ENCODE measurements at regions not wholly inside any gene's neighbourhood (a gene's known extent, or its start where the extent isn't known, plus 50 kb on each side); places are given as distances from the start of the nearest gene placed in this dataset.
"Not testable (repeated sequence)": the region's sequence is repeated elsewhere in the genome, so short reads cannot be mapped to it uniquely, and the experiment has no call there.

- no peak overlapping the region for H3K4me3 Mint-ChIP-seq
Measured at GRCh38 chr10:84921701-84922100, 593.3 kb downstream of the CCSER2 start.

DNA sequence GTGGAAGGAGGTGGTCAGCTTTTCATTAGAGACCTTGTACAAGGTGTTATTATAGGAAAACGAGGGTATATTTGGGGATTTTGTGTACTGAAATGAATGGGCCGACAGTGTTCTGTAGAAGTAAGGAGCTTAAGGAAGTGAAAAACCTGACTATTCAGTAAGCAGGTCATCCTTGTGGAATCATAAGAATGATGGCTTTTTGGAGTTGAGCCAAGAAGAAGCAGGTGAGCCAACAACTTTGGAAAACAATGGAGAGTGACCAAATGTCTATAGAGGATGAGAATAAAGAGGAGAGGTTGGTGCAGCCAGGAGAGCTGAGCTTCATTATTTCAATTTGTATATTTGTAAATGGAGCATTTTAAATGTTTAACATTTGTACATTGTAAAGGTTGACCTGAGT is 595.7 kb downstream of the CCSER2 start:
- Mint-ChIP-seq H3K4me1 (no peaks in the 10 kb centered on the region), H3K27ac (no peak overlapping the region), H3K4me3 (no peak overlapping the region), H3K9me3 (no peaks in the 10 kb centered on the region), H3K36me3 (no peaks in the 10 kb centered on the region), H3K27me3 (no peaks in the 10 kb centered on the region)
- no peak for DNase-seq

More at GRCh38 chr10:84921701-84922100, 593.3 kb downstream of the CCSER2 start:
- H3K4me1 Mint-ChIP-seq, result no peaks in the 10 kb centered on the region
- H3K36me3 Mint-ChIP-seq, result no peaks in the 10 kb centered on the region
- H3K9me3 Mint-ChIP-seq, result peaks cover 2% of the 10 kb centered on the region
- H3K27ac Mint-ChIP-seq, result no peak overlapping the region
- DNase-seq, result no peak
- H3K27me3 Mint-ChIP-seq, result no peaks in the 10 kb centered on the region

DNA sequence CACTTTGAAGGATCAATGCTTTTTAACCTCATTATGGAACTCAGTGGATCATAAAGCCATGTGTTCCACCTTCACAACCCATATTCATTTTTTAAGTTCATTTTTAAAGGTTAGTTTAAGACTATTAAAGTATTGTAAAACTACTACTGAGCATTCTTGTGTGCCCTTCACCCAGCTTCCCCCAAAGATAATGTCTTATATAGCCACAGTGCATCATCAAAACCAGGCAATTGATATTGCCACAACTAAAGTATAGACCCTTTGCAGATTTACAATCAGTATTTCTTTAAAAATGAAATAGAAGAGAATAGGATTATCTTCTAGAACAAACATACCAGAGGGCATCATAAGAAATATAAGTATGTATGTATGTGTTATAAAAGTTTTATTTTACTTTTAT is 597.1 kb downstream of the CCSER2 start:
- Mint-ChIP-seq H3K9me3 (no peaks in the 10 kb centered on the region), H3K4me3 (no peak overlapping the region), H3K27me3 (no peaks in the 10 kb centered on the region), H3K36me3 (no peaks in the 10 kb centered on the region), H3K27ac (no peak overlapping the region), H3K4me1 (no peaks in the 10 kb centered on the region)
- no peak for DNase-seq

- Mint-ChIP-seq H3K4me1 (no peaks in the 10 kb centered on the region), H3K27ac (no peak overlapping the region), H3K27me3 (no peaks in the 10 kb centered on the region), H3K9me3 (no peaks in the 10 kb centered on the region), H3K4me3 (no peak overlapping the region), H3K36me3 (no peaks in the 10 kb centered on the region)
- no peak for DNase-seq
Measured at GRCh38 chr10:84933402-84933801, 605.0 kb downstream of the CCSER2 start.

- Mint-ChIP-seq H3K36me3 (no peaks in the 10 kb centered on the region), H3K4me3 (no peak overlapping the region), H3K27ac (no peak overlapping the region), H3K27me3 (no peaks in the 10 kb centered on the region), H3K9me3 (no peaks in the 10 kb centered on the region), H3K4me1 (no peaks in the 10 kb centered on the region)
- DNase-seq, result no peak
Measured at GRCh38 chr10:84935772-84936171, 607.4 kb downstream of the CCSER2 start.

DNA sequence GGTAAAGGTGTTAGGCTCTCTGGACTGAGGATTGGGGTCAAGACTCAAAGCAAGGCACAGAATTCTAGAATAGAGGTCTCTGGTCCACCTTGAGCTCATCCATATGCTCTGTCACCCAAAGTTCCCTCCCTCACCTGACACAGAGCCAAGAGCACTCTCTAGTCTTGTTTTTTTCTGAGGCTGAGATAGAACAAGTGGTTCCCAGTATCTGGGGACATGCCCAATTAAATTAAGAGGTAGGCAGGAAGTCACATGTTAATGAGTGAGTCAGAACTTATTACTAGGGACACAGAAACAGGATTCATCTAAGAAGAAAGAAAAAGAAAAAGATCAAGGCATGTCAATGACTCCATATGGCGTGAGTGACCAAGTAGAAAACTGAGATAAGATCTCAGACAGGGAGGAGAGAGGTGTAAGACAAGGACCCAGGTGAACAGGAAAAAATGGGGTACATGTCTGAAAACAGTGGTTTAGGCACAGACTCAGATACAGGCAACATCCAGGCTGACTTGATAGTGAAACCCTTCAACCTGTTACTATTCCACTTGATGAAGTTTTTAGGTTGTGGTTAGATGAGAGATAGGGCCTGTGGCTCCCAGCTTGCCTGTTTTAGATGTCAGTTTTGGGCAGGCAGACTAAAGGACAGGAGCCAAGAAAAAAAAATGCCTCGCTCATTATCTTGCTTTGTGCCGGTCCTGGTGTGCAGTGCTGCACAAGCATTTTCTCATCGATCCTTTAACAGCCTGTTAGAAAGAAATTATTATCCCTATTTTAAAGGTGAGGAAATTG is 609.9 kb downstream of the CCSER2 start:
- H3K4me1 Mint-ChIP-seq, result no peaks in the 10 kb centered on the region
- no peak overlapping the region for H3K4me3 Mint-ChIP-seq
- no peak overlapping the region for H3K27ac Mint-ChIP-seq
- no peak for DNase-seq
- no peaks in the 10 kb centered on the region for H3K9me3 Mint-ChIP-seq
- no peaks in the 10 kb centered on the region for H3K36me3 Mint-ChIP-seq
- H3K27me3 Mint-ChIP-seq, result no peaks in the 10 kb centered on the region

GRCh38 chr10:84943541-84943940 is 615.2 kb downstream of the CCSER2 start:
- Mint-ChIP-seq H3K4me3 (no peak overlapping the region), H3K9me3 (no peaks in the 10 kb centered on the region), H3K36me3 (no peaks in the 10 kb centered on the region), H3K27me3 (no peaks in the 10 kb centered on the region), H3K27ac (no peak overlapping the region), H3K4me1 (no peaks in the 10 kb centered on the region)
- DNase-seq, result no peak

- H3K4me3 Mint-ChIP-seq, result no peak overlapping the region
- H3K4me1 Mint-ChIP-seq, result no peaks in the 10 kb centered on the region
- DNase-seq, result no peak
- H3K27me3 Mint-ChIP-seq, result no peaks in the 10 kb centered on the region
- H3K36me3 Mint-ChIP-seq, result no peaks in the 10 kb centered on the region
- no peaks in the 10 kb centered on the region for H3K9me3 Mint-ChIP-seq
- H3K27ac Mint-ChIP-seq, result no peak overlapping the region
Measured at GRCh38 chr10:84944187-84944586, 615.8 kb downstream of the CCSER2 start.

DNA sequence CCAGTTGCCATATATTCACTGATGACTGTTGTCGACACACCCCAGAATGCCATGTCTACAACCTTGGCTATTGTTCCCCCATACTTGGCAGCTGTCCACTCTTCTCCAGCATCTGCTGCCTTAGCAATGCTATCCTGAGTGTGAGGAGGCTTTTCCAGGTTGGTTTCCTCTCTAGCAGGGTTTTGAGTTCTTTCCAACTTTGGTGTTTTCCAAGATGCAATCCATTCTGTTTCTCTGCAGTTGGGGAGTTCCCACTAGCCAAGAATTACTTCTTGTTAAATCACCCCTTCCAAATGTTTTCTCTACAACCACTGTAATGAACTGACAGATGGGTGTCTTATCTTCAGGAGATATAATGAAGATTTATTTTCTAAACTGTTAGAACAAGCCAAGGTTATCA is 617.4 kb downstream of the CCSER2 start:
- no peak overlapping the region for H3K4me3 Mint-ChIP-seq
- no peak overlapping the region for H3K27ac Mint-ChIP-seq
- DNase-seq, result no peak
- H3K9me3 Mint-ChIP-seq, result no peaks in the 10 kb centered on the region
- no peaks in the 10 kb centered on the region for H3K4me1 Mint-ChIP-seq
- no peaks in the 10 kb centered on the region for H3K27me3 Mint-ChIP-seq
- H3K36me3 Mint-ChIP-seq, result no peaks in the 10 kb centered on the region

DNA sequence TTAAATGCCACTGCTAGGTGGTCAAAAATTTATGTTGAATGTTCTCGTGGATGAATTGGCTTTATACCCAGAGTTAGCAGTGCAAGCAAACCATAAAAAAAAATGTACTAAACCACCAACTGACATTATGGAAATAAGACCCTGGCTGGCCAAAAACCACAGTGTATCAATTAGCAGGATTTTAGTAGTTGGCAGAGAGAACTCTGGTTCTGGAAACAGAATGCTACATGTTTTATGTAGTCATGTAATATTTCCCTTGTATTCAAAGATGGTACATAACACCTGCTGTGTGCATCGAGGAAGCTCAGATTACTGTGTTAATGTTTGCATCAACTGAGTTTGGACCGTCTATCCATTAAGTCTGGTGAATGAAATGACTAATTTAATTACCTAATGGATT is 618.5 kb downstream of the CCSER2 start:
- H3K4me1 Mint-ChIP-seq, result no peaks in the 10 kb centered on the region
- no peak overlapping the region for H3K4me3 Mint-ChIP-seq

GRCh38 chr10:84948644-84949043 is 620.3 kb downstream of the CCSER2 start:
- Mint-ChIP-seq H3K27me3 (no peaks in the 10 kb centered on the region), H3K27ac (no peak overlapping the region), H3K36me3 (no peaks in the 10 kb centered on the region), H3K4me3 (no peak overlapping the region), H3K4me1 (no peaks in the 10 kb centered on the region), H3K9me3 (no peaks in the 10 kb centered on the region)
- DNase-seq, result no peak

More for the DNA sequence above, 618.5 kb downstream of the CCSER2 start:
- no peaks in the 10 kb centered on the region for H3K27me3 Mint-ChIP-seq
- no peak overlapping the region for H3K27ac Mint-ChIP-seq
- DNase-seq, result no peak
- H3K36me3 Mint-ChIP-seq, result no peaks in the 10 kb centered on the region
- H3K9me3 Mint-ChIP-seq, result no peaks in the 10 kb centered on the region

DNA sequence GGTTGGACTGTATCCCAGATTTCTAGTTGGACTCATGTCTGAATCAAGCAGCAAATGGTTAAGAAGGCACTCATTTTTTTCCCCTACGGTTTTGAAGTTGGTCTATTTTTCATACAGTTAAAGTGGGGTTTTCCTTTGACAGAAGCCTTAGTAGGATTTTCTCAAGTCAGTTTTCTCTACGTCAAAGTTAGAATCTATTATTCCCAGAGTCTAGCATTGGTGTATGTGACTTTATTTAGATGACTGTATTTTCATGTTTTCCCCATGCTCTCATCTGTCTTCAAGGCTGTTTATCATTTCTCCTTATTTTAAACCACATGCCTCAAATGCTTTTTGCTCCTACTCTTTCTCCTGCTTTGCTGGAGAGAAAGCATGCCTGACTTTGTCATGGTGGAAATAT is 623.2 kb downstream of the CCSER2 start:
- H3K4me1 Mint-ChIP-seq, result no peaks in the 10 kb centered on the region
- H3K36me3 Mint-ChIP-seq, result no peaks in the 10 kb centered on the region
- no peak overlapping the region for H3K4me3 Mint-ChIP-seq
- H3K9me3 Mint-ChIP-seq, result no peaks in the 10 kb centered on the region
- no peak for DNase-seq
- H3K27ac Mint-ChIP-seq, result no peak overlapping the region
- H3K27me3 Mint-ChIP-seq, result no peaks in the 10 kb centered on the region

DNA sequence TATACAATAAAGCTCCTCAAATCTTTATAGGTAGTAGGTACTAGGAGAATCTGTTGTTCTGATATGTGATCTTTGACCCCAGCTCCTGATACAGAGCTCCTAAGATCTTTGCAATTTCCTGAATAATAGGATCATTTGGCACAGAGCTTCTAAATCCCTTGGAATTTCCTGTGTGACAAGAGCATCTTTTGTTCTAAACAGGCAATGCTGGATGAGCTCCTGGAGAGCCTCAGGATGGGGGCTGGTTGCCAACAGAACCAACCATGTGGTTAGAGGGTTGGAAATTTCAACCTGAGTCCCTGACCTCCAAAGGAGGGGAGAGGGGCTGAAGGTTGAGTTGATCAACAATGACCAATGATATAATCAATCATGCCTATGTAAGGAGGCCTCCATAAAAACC is 629.0 kb downstream of the CCSER2 start:
- Mint-ChIP-seq H3K27me3 (no peaks in the 10 kb centered on the region), H3K9me3 (no peaks in the 10 kb centered on the region)

DNA sequence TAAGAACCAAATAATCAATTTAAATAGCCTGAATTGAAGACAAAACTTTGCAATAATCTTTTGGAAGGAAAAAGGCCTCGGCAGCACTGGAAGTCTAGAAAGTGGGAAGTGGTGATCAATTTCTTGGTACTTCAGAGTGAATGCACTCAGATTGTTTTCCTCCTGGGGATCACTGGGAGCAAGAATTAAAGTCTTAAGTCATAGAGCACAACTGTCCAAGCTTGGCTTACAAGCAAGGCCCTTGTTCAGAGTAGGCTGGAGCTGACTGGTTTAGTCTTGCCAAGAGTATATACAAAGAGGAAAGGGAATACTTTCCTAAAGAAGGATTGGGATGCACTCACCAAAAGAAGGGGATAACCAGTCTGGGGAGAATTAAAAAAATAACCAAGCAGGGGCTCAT is 637.1 kb downstream of the CCSER2 start:
- H3K9me3 Mint-ChIP-seq, result no peaks in the 10 kb centered on the region
- H3K27me3 Mint-ChIP-seq, result no peaks in the 10 kb centered on the region
- H3K4me1 Mint-ChIP-seq, result no peaks in the 10 kb centered on the region
- no peak overlapping the region for H3K4me3 Mint-ChIP-seq
- no peak overlapping the region for H3K27ac Mint-ChIP-seq
- no peaks in the 10 kb centered on the region for H3K36me3 Mint-ChIP-seq
- DNase-seq, result no peak

More for the DNA sequence above, 629.0 kb downstream of the CCSER2 start:
- H3K27ac Mint-ChIP-seq, result no peak overlapping the region
- H3K4me3 Mint-ChIP-seq, result no peak overlapping the region
- DNase-seq, result no peak
- H3K36me3 Mint-ChIP-seq, result no peaks in the 10 kb centered on the region
- H3K4me1 Mint-ChIP-seq, result no peaks in the 10 kb centered on the region

DNA sequence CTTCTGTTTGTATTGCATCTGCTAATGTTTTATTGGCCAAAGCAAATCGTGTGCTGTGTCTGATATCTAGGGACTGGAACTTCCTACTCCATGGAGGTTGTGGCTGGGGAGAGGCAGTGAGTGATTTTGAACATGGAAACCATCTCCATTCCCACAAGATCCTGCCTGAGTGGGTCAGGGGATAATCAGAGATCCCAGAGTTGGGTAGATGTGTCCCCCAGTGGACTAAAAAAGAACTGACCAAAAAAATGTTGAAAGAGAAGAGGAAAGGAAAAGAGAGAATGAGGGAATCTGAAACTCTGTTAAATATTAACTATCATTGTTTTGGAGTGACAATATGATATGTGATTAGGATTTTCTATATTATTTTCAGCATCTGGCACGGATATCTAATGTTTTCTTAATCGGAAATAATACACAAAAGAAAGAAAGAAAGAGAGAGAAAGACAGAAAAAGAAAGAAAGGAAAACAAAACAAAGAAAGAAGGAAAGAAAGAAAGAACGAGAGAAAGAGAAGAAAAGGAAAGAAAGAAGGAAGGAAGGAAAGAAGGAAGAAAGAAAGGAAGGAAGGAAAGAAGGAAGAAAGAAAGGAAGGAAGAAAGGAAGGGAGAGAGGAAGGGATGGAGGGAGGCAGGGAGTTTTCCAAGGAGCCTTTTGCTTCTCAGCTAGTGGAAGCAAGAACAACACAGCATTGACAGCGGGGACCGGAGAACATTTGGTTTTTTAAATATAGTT is 638.5 kb downstream of the CCSER2 start:
- no peak overlapping the region for H3K27ac Mint-ChIP-seq
- no peaks in the 10 kb centered on the region for H3K9me3 Mint-ChIP-seq
- no peaks in the 10 kb centered on the region for H3K36me3 Mint-ChIP-seq
- H3K27me3 Mint-ChIP-seq, result no peaks in the 10 kb centered on the region
- DNase-seq, result no peak
- no peak overlapping the region for H3K4me3 Mint-ChIP-seq
- no peaks in the 10 kb centered on the region for H3K4me1 Mint-ChIP-seq

GRCh38 chr10:84969297-84969696 is 640.9 kb downstream of the CCSER2 start:
- not testable (repeated sequence) for H3K9me3 Mint-ChIP-seq, H3K27ac Mint-ChIP-seq, H3K27me3 Mint-ChIP-seq, H3K4me1 Mint-ChIP-seq, DNase-seq, H3K4me3 Mint-ChIP-seq, H3K36me3 Mint-ChIP-seq
